Urothelium cell line (cell line): ENCODE measurements at regions not wholly inside any gene's neighbourhood (a gene's known extent, or its start where the extent isn't known, plus 50 kb on each side); places are given as distances from the start of the nearest gene placed in this dataset.
"Not testable (repeated sequence)": the region's sequence is repeated elsewhere in the genome, so short reads cannot be mapped to it uniquely, and the experiment has no call there.

Experiments
- DNase-seq: peaks from one replicate; pipeline ENCODE4 v3.0.0; 2011; ENCODE audit warnings: low spot score, mixed read lengths
- FAIRE-seq: peaks from 2 replicates; lab custom pipeline; 2011; peaks lifted over from hg19 to GRCh38; lab: Jason Lieb, UNC

- DNase-seq, FAIRE-seq: not testable (repeated sequence)
Measured at GRCh38 chr16:29176822-29177202, 192.0 kb downstream of the LAT start.

DNA sequence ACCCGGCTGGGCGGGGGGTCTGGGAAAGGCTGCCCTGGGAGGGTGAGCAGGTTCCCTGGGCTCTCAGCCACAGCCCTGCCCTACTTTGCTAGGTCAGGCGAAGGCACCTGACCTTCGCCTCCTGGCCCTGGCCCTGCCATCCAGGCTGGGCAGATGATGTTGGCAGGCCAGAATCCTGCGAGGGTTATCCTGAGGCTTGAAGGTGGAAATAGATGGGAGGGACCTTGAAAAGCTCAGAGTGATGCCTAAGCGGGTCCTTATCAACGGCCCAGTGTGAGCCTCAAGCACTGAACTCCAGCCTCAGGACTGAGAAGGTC lies 191.3 kb downstream of the LAT start:
- not testable (repeated sequence) for FAIRE-seq, DNase-seq

DNA sequence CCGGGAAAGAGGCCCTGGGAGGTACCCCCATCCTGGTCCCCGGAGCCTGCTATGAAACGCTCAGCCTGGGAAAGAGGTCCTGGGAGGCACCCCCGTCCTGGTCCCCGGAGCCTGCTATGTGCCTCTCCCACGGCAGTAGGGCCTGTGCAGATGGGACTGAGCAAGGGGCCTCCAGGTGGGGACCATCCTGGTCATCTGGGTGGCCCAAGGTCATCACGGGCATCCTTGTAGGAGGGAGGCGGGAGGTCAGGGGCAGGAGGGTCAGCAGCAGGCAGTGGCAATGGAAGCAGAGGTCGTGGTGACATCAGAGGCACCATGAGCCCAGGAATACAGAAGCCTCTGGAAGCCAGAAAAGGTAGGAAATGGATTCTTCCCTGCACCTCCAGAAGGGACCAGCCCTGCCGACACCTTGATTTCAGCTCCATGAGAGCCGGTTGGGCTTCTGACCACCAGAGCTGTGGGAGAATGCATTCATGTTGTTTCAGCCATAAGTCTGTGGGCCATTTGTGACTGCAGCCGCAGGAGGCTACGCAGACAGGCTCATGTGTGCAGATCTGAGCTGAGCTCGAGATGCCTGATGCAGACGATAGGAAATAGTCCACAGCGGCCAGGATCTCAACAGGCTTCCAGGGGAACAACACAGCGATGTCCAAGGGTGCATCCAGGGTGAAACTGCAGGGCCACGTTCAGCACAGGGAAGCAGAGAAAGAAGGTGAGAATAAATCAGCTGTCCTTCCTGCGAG lies 190.7 kb downstream of the LAT start:
- DNase-seq, FAIRE-seq: not testable (repeated sequence)

DNA sequence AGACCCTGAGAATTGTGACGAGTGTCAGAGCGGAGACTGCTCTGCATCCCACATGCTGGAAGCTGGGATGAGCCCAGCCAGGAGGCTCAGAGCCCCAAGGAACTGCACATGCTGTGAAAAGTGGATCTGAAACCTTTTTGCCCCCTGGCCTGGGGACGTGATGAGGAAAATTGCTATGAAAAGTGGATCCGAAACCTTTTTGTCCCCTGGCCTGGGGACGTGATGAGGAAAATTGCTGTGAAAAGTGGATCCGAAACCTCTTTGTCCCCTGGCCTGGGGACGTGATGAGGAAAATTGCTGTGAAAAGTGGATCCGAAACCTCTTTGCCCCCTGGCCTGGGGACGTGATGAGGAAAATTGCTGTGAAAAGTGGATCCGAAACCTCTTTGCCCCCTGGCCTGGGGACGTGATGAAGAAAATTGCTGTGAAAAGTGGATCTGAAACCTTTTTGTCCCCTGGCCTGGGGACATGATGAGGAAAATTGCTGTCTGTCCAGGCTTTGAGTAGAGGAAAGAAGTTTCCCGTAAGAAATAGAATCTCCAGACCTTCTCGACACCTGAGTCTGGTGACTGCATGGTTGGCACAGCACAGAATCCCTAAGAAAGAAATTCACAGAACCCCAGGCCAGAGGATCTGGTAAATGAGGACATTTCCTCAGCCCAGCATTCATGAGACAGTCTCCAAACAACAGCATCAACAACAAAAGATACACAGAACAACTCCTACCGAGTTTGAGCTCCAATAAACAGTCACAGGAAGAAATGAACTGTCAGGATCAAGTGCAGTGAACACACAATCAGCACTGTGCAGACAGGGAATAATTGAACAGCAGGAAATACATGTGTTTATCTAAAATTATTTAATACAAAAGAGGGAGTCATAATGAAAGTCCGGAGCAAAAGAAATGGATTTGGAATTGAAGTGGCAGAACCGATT lies 188.8 kb downstream of the LAT start:
- DNase-seq, FAIRE-seq: not testable (repeated sequence)

DNA sequence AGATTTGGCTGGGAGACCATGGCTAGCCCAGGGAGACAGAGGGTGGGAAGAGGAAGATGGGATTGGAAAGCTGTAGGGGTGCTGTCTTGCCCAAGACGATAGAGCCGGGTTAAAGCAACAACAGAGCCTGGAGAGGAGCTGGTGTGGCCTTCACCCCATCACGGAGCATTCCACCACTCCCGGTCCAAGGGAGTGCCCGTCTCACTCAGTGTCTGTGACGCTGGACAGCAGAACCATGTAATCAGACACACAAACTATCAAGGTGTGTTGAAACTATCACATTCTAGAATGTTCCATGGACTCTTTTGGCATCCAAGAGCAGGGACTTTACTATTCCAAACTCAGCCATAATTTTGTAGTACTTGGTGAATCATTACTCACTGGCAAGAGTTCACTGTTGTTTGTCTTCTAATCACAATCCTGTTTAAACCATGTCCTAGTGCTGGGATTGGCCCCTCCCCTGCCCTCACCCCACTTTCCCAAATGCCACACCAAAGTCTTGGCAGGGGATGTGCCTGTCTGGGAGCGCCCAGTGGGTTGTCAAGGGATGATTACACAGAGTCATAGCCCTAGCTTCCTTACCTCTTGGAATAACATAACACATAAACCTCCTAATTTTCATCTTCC lies 187.4 kb downstream of the LAT start:
- DNase-seq, FAIRE-seq: not testable (repeated sequence)

GRCh38 chr16:29171296-29171695 lies 186.4 kb downstream of the LAT start:
- peak; percentile 99 for FAIRE-seq
- not testable (repeated sequence) for DNase-seq

GRCh38 chr16:29170393-29171119 lies 185.7 kb downstream of the LAT start:
- FAIRE-seq, result peak; percentile 65

DNA sequence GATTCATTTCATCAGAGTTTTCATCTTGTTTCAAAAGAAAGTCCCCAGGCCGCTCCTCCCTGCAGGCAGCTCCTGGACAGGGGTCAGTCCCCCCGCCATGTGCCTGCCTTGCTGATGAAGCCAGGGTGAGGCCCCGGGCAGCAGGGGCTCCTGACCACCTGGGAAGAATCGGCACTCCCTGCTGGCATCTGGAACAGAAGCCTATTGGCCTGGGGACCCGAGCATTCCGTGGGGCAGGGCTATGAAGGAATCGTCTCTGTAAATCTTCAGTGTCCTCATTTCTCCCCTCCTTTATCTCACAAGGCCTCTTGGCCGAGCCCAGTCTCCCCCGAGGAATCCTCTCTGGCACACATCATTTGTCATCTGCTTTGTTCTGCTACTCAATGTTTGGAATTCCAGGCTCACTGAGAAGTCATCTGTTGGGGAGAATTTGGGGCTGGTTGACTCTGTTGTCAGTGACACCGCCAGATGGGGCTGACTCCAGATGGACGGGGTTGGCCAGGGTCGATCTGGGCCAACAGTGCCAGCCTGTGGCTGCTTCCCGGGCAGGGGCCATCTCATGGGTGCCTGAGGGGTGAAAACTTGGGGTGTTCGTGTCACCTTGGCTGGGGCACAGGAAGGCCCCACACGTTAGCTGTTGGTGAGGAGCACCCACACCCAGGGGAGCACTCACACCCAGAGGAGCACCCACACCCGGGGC lies 184.6 kb downstream of the LAT start:
- FAIRE-seq, result peak; percentile 62
- not testable (repeated sequence) for DNase-seq

More at GRCh38 chr16:29170393-29171119, 185.7 kb downstream of the LAT start:
- not testable (repeated sequence) for DNase-seq

DNA sequence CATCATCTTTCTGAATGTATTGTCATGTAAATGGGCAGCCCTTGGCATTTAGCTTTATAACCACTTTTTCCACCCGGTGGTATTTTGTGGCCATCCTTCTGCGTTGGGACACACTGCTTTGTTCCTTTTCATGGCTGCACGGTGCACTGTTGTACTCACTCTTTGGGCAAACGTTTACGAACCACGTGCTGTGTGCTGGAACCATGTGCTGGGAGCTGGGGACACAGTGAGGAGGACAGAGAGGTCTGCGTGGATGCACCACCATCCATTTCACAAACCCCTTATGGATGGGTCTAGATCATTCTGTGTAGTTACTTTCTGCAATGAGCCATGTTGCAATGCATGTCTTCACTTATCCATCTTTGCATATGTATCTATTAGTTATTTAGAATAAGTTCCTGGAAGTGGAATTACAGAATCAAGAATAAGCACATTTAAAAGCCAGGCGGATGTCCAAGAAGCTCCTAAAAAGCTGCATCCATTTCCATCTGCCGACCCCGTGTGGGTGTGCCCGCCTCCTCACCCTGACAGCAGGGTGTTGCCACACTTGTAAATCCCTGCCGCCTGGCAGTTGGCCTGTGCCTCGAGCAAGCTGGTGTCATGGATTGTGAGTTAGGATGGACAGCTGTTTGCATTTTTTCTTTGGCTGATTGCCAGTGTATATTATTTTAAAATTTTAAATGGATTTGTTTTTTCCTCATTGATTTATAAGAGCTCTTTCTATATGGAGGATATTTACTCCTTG lies 183.8 kb downstream of the LAT start:
- not testable (repeated sequence) for DNase-seq
- FAIRE-seq, result peak; percentile 48

DNA sequence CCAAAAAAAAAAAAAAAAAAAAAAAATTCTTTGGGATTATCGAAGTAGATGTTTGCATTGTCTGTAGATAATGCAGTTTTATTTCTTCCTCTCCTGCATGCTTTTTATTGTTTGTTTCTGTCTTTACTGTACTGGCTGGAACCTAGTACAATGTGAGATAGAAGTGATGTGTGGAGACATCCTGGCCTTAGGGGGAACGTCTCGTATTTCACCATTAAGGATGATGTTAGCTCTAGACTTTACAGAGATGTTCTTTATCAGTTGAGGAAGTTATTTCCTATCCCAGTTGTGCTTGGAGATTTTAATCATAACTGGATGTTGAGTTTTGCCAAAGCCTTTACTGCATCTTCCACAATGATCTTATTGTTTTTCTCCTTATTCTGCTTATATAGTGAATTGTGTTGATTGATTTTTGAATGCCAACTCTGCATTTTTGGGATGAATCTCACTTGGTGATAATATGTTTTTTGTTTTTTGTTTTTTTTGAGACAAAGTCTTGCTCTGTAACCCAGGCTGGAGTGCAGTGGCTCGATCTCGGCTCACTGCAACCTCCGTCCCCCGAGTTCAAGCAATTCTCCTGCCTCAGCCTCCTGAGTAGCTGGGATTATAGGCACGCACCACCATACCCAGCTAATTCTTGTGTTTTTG lies 179.7 kb downstream of the LAT start:
- not testable (repeated sequence) for DNase-seq, FAIRE-seq

DNA sequence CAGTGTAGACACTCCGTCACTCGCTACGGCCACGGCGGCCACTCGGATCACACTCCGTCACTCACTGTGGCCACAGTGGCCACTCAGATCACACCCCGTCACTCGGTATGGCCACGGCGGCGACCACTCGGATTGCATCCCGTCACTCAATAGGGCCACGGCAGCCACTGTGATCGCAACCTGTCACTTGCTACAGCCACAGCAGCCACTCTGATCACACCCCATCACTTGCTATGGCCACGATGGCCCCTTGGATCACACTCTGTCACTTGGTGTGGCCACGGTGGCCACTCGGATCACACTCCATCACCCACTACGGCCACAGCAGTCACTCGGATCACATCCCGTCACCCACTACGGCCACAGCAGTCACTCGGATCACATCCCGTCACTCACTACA lies 175.3 kb downstream of the LAT start:
- FAIRE-seq, DNase-seq: not testable (repeated sequence)

DNA sequence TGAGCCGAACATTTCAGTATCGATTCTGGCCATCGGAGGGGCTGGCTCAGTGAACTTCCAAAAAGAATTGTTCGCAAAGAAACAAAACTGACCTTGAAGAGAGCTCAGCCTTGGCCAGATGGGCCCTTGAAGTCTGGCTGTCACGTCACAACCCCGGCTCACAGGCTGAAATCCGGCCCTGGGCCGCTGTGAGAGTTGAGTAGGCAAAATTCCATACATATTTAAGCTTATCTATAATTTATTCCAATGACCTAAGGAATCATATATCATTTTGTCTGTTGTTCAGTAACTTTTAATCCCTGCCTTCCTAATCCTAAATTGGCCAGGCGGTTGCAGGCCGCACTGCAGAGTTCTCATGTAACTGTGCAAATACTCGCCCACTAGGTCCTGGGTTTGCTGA lies 174.8 kb downstream of the LAT start:
- DNase-seq, FAIRE-seq: not testable (repeated sequence)

DNA sequence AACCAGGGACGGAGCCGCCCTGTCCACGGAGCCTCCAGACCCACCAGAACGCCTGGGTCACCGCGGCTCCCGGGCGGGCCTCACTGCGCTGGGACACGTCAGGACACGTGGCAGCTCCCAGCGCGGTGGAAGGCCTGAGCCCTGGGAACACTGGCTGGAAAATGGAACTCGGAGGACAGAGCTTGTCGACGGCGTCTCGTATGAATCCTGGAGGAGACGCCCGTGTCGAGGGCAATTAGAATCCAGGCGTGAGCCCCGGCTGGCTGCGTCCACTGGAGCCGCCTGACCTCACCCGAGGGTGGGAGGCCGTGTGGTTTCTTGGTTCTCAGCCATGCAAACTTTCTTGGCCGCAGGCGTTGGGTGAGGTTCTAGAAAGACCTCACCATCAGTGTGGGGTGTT lies 173.9 kb downstream of the LAT start:
- FAIRE-seq (no peak), DNase-seq (no peak)

DNA sequence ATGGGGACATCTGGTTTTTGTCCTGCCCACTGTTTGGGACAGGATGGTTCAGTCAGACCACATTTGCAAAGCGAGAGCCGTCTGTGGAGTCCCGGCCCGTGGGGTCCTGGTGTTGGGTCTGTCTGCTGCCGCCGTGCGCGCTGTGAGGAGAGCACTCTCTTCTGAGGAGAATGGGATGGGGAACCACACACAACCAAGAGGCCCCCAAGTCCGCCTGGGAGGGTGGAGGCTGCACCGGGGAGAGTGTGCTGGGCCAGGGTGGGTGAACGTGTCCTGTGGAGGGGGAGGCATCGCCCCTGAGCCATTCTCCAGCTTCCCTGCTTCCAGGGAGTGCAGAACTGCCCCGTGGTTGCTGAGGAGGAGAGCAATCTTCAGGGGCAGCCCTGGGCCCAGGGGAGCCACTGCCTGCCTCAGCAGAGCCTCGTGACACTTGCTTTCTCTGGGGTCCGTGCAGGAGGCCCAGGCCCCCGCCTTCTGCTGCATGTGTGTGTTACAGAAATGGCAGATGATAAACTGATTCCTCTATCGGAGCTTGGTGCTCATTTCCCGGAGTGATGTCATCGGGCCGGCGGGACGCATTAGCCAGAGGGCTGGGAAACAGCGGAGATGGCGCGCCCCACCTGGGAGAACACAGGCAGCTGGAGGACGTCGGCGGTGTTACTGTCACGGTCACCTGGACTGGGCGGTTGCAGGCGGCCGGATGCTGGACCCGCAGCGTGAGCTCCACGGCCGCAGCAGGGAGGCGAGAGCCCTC lies 173.4 kb downstream of the LAT start:
- FAIRE-seq, DNase-seq: not testable (repeated sequence)

- FAIRE-seq, result not testable (repeated sequence)
- peak; percentile 38 for DNase-seq
Measured at GRCh38 chr16:29157051-29157923, 172.4 kb downstream of the LAT start.

GRCh38 chr16:29156511-29156910 lies 171.7 kb downstream of the LAT start:
- FAIRE-seq, result no peak
- no peak for DNase-seq

GRCh38 chr16:29155866-29156200 lies 171.0 kb downstream of the LAT start:
- DNase-seq, FAIRE-seq: not testable (repeated sequence)
